C4-2B (cell line): ENCODE measurements at regions not wholly inside any gene's neighbourhood (a gene's known extent, or its start where the extent isn't known, plus 50 kb on each side); places are given as distances from the start of the nearest gene placed in this dataset.

Source experiments
- CTCF ChIP-seq: fragments of 450-650 bp; conservative IDR thresholded peaks from 2 replicates; pipeline ENCODE4 v1.5.1; 2017; ENCODE audit warnings: mild to moderate bottlenecking
- ZFX ChIP-seq: fragments of 450-650 bp; IDR thresholded peaks from 2 replicates; pipeline ENCODE4 v1.6.1; 2017

DNA sequence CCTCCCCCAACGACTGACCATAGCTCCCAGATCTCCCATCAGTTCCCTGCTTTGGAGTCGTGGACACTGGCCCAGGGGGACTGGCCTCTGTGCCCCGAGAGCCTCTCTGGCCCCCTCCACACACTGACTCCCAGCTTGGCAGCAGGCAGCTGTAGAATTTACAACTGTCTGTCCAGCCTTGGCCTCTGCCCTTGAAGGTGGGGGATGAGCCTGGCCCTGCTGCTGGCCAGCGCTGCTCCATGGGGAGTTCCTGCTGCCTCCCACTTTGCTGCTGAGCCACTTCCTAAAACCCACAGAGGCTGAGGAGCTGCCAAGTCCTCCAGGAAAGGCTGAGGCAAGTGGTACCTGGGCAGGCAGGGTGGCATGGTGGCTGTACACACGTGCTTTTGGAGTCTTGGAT is 147.1 kb downstream of the WDR11 start:
- TF ChIP-seq CTCF (no peak), ZFX (no peak)
